Heart right ventricle (tissue), 16 donors: ENCODE measurements at regions not wholly inside any gene's neighbourhood (a gene's known extent, or its start where the extent isn't known, plus 50 kb on each side); places are given as distances from the start of the nearest gene placed in this dataset.
A peak's percentile ranks its signal among the peaks of the same experiment; 100 is the strongest.

ENCODE experiments used
- ATAC-seq, 8 donors: fragments of 200-7000 bp; cut with Tn5 transposase; one replicate each; pipeline ENCODE4 v1.9.1; 2020; ENCODE audit warnings: mild to moderate bottlenecking in 8 of 8, moderate library complexity in 8 of 8, moderate number of reproducible peaks in 1 of 8
- DNase-seq, 2 donors: peaks; one replicate each; pipeline ENCODE4 v3.0.0-alpha.2; 2020
- H3K27ac ChIP-seq, 10 donors: fragments of 200-600 bp; sonication (generic) in 2 of 10; one replicate each; pipeline versions ENCODE4 v1.5.0 to v1.8.0; 2020 to 2022; ENCODE audit warnings: mild to moderate bottlenecking in 3 of 10
- H3K27me3 ChIP-seq, 7 donors: fragments of 200-600 bp; one replicate each; pipeline ENCODE4 v1.8.0; 2021 to 2022; ENCODE audit warnings: mild to moderate bottlenecking in 2 of 7
- H3K36me3 ChIP-seq, 9 donors: fragments of 200-600 bp; sonication (generic) in 1 of 9; one replicate each; pipeline versions ENCODE4 v1.5.0 to v1.8.0; 2020 to 2022; ENCODE audit warnings: mild to moderate bottlenecking in 2 of 9
- H3K4me1 ChIP-seq, 9 donors: fragments of 200-600 bp; sonication (generic) in 1 of 9; one replicate each; pipeline versions ENCODE4 v1.5.0 to v1.8.0; 2020 to 2022; ENCODE audit warnings: mild to moderate bottlenecking in 4 of 9
- H3K4me3 ChIP-seq, 10 donors: fragments of 200-600 bp; sonication (generic) in 2 of 10; one replicate each; pipeline versions ENCODE4 v1.5.0 to v1.8.0; 2020 to 2022; ENCODE audit warnings: mild to moderate bottlenecking in 7 of 10, moderate library complexity in 2 of 10
- H3K9me3 ChIP-seq, 11 donors: fragments of 200-600 bp in 10 of 11; sonication (generic) in 2 of 11; one replicate each; pipeline versions ENCODE4 v1.5.0 to v1.8.0; 2013 to 2022; ENCODE audit warnings: mild to moderate bottlenecking in 2 of 11, control low read depth in 1 of 11, moderate library complexity in 1 of 11
- CTCF ChIP-seq, 9 donors: fragments of 200-600 bp; sonication (generic) in 2 of 9; IDR thresholded peaks; one replicate each; pipeline versions ENCODE4 v1.5.0 to v1.8.0; 2021 to 2022; ENCODE audit warnings: antibody characterized with exemption in 9 of 9, mild to moderate bottlenecking in 5 of 9, moderate library complexity in 1 of 9
- WGBS, 2 donors: extraction: QIAGEN DNeasy Blood & Tissue Kit; methylation state at CpG; one replicate each; pipeline ENCODE4 v1.1.7; 2013; ENCODE audit warnings: inconsistent platforms in 1 of 2; 5-methylcytosine and 5-hydroxymethylcytosine counted together
- intact Hi-C, 10 donors: fragments of 100-400 bp; cut with DNase I; formaldehyde crosslinking; loops; one replicate each; pipeline versions ENCODE4 v1.11.1 to v1.14.2; 2022
- donor health status: Arrhythmogenic right ventricular cardiomyopathy.
- donor health status: ischemic (EF 13 %, LVEDD 7.1; RV severe dilation, severe dysfunction).
- donor health status: healthy with polysubstance abuse.
- donor health status: DM: no; HTN: yes; CAD: no.
- donor health status: DM: no; HTN: no; CAD: no.
- donor health status: ischemic (EF 25% LVEDD 6.9; RV normal size, moderate dysfunction).
- donor health status: ischemic (EF 25% LVEDD 5.7; RV mildly dilated, moderate dysfunction).
- donor health status: healthy.
- donor health status: DM: yes; HTN: yes; CAD: no.
- donor health status: Ischemic cardiomyopathy.
- donor health status: ischemic (EF 35%, LVEDD 5.7; RV mildly dilated, moderate dysfunction).
- donor health status: nonischemic (EF 11% LVEDD 7.7; RV severe dilation, severe dysfunction).
- donor health status: DM: yes; HTN: yes; CAD: no.
- donor health status: PGD.
- donor health status: ischemic (EF 29% LVEDD 5.4; RV normal size, mild dysfunction).
- donor health status: nonischemic (EF 23%, LVEDD 6.1; RV moderate dilation, normal function).

GRCh38 chr12:75724307-75724927 is 213.0 kb upstream of the KRR1 start:
- Histone ChIP-seq H3K4me1 (peaks cover 13 to 61% (median 47%) of the 10 kb centered on the region in 9 donors), H3K27ac (peak overlapping the region in 8 of 10 donors; percentile 38 to 89 (median 68)), H3K27me3 (no peaks in the 10 kb centered on the region), H3K9me3 (no peaks in the 10 kb centered on the region), H3K4me3 (no peak overlapping the region), H3K36me3 (no peaks in the 10 kb centered on the region)
- intact Hi-C loops, result loop anchor here in 7 of 10 donors (5.0 to 10.0 kb wide), 2 partner anchors 308 to 310 kb away; partner anchors contain the start of gene PHLDA1 (in 7 of the 7)
- DNase-seq (no peak), ATAC-seq (no peak)
- no peak for TF ChIP-seq CTCF (IDR thresholded peaks at IDR 0.05)
- 88 to 90% methylated on average over 11 of the region's 11 CpGs for WGBS, 2 donors

GRCh38 chr12:75722714-75723200 is 211.3 kb upstream of the KRR1 start:
- intact Hi-C loops, result loop anchor here in 7 of 10 donors (5.0 to 10.0 kb wide), 2 partner anchors 310 to 312 kb away; partner anchors contain the start of gene PHLDA1 (in 7 of the 7)
- Histone ChIP-seq H3K4me3 (no peak overlapping the region), H3K4me1 (peaks cover 13 to 61% (median 47%) of the 10 kb centered on the region in 9 donors), H3K27me3 (no peaks in the 10 kb centered on the region), H3K27ac (peak overlapping the region; percentile 31 to 89 (median 74)), H3K9me3 (no peaks in the 10 kb centered on the region), H3K36me3 (no peaks in the 10 kb centered on the region)
- peak in 7 of 8 donors; percentile 72 to 89 (median 87) for ATAC-seq
- WGBS, 2 donors, result 4 to 5% methylated on average over 5 of the region's 5 CpGs
- peak in 1 of 2 donors; percentile 82 for DNase-seq
- TF ChIP-seq CTCF (IDR thresholded peaks at IDR 0.05), result no peak

- TF ChIP-seq CTCF (IDR thresholded peaks at IDR 0.05), result no peak
- Histone ChIP-seq H3K4me1 (peaks cover 13 to 61% (median 47%) of the 10 kb centered on the region in 9 donors), H3K27ac (peak overlapping the region in 9 of 10 donors; percentile 34 to 89 (median 76)), H3K27me3 (no peaks in the 10 kb centered on the region), H3K9me3 (no peaks in the 10 kb centered on the region), H3K4me3 (no peak overlapping the region), H3K36me3 (no peaks in the 10 kb centered on the region)
- WGBS, 2 donors, result 54 to 57% methylated on average over 2 of the region's 2 CpGs
- DNase-seq (no peak), ATAC-seq (no peak)
- intact Hi-C loops, result loop anchor here in 7 of 10 donors (5.0 to 10.0 kb wide), 2 partner anchors 311 to 313 kb away; partner anchors contain the start of gene PHLDA1 (in 7 of the 7)
These were observed 210.4 kb upstream of the KRR1 start for GRCh38 chr12:75721796-75722195.

GRCh38 chr12:75720812-75721641 is 209.6 kb upstream of the KRR1 start:
- DNase-seq (no peak), ATAC-seq (peak in 1 of 8 donors; percentile 17)
- H3K36me3 ChIP-seq, result no peaks in the 10 kb centered on the region
- H3K9me3 ChIP-seq, result no peaks in the 10 kb centered on the region
- 23 to 35% methylated on average over 6 of the region's 6 CpGs for WGBS, 2 donors
- H3K27me3 ChIP-seq, result no peaks in the 10 kb centered on the region
- peak overlapping the region in 8 of 10 donors; percentile 24 to 89 (median 78) for H3K27ac ChIP-seq
- no peak for TF ChIP-seq CTCF (IDR thresholded peaks at IDR 0.05)
- intact Hi-C loops, result loop anchor here in 7 of 10 donors (5.0 to 10.0 kb wide), 2 partner anchors 311 to 314 kb away; partner anchors contain the start of gene PHLDA1 (in 7 of the 7)
- peaks cover 13 to 61% (median 47%) of the 10 kb centered on the region in 9 donors for H3K4me1 ChIP-seq
- no peak overlapping the region for H3K4me3 ChIP-seq
